ENCODE measurements at regions not wholly inside any gene's neighbourhood (a gene's known extent, or its start where the extent isn't known, plus 50 kb on each side); places are given as distances from the start of the nearest gene placed in this dataset.

GRCh38 chr15:58260205-58260724 lies 122.1 kb downstream of the AQP9 start:
- no peak overlapping the region for H3K4me3 ChIP-seq (replicated peaks; ENCODE audit: low read depth, low read length)
- TF ChIP-seq, protein P1, sequence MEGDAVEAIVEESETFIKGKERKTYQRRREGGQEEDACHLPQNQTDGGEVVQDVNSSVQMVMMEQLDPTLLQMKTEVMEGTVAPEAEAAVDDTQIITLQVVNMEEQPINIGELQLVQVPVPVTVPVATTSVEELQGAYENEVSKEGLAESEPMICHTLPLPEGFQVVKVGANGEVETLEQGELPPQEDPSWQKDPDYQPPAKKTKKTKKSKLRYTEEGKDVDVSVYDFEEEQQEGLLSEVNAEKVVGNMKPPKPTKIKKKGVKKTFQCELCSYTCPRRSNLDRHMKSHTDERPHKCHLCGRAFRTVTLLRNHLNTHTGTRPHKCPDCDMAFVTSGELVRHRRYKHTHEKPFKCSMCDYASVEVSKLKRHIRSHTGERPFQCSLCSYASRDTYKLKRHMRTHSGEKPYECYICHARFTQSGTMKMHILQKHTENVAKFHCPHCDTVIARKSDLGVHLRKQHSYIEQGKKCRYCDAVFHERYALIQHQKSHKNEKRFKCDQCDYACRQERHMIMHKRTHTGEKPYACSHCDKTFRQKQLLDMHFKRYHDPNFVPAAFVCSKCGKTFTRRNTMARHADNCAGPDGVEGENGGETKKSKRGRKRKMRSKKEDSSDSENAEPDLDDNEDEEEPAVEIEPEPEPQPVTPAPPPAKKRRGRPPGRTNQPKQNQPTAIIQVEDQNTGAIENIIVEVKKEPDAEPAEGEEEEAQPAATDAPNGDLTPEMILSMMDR (IDR thresholded peaks at IDR 0.05; ENCODE audit: low read depth, low read length, missing control alignments) = no peak
- DNase-seq (ENCODE audit: extremely low read depth, low read depth) = no peak

DNA sequence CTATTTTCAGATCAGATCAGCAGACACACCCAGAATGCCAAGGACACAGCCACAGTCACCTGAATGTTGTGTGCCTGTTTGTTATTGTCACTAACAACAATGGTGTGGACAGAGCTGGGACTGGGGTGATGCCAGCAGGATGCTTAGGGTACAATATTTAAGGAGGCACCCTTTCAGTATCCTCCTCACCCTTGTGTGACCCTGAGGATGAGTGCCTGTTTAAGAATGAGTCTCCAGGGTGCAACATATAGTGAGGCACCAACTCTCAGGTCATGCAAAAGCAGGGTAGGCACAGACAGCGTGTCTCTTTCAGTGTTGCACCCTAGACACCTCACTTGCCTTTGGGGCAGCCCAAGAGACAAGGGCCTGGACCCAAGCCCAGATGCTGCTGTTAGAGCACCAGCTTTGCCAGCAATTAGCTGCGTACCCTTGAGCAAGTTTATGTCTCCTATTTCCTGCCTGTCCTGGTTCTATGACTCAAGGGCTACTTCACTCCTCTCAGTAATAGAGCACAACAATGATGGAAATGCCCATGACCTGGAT lies 122.6 kb downstream of the AQP9 start:
- no peak for DNase-seq (ENCODE audit: extremely low read depth, low read depth)
- TF ChIP-seq, protein P1 (IDR thresholded peaks at IDR 0.05; ENCODE audit: low read depth, low read length, missing control alignments) = no peak
- H3K4me3 ChIP-seq (replicated peaks; ENCODE audit: low read depth, low read length) = no peak overlapping the region

DNA sequence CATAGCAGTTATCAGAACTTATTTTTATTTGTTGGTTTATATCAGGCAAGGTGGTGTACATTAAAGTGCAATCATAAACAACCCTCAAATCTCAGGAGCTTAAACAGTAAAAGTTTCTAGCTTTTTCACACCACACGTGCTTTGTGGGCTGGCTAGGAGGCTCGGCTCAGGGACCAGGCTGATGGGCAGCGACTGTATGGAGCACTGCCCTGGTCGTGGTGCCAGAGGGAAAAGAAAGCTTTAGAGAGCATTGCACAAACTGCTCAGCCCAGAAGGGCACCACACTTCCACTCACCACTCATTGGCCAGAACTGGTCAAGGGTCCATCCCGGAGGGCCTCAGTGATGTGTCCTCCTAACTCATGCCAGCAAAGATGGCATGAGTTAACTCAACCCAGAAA lies 123.2 kb downstream of the AQP9 start:
- TF ChIP-seq, protein P1 (IDR thresholded peaks at IDR 0.05; ENCODE audit: low read depth, low read length, missing control alignments) = no peak
- H3K4me3 ChIP-seq (replicated peaks; ENCODE audit: low read depth, low read length) = no peak overlapping the region
- no peak for DNase-seq (ENCODE audit: extremely low read depth, low read depth)

GRCh38 chr15:58264053-58264971 lies 126.1 kb downstream of the AQP9 start:
- DNase-seq (ENCODE audit: extremely low read depth, low read depth) = no peak
- H3K4me3 ChIP-seq (replicated peaks; ENCODE audit: low read depth, low read length) = no peak overlapping the region
- TF ChIP-seq, protein P1 (IDR thresholded peaks at IDR 0.05; ENCODE audit: low read depth, low read length, missing control alignments) = no peak

DNA sequence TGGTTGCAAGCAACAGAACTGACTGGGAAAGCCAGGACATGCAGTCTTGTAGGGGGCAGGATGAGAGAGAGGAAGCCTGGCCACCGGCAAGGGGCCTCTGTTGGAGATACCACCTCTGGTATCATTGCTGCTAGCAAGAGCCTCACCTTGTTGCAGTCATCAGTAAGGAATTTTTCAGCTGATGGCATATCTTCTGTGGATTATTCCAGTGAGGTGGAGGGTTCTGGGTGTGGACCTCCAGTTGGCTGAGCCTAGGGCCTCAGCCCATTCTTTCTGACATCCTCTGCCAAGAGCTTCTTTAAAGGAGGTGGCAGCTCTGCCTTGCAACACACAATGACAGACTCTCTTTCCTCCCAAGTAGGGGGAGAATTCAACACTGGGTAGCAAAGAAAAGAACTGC lies 128.9 kb downstream of the AQP9 start:
- TF ChIP-seq, protein P1 (IDR thresholded peaks at IDR 0.05; ENCODE audit: low read depth, low read length, missing control alignments) = no peak
- no peak overlapping the region for H3K4me3 ChIP-seq (replicated peaks; ENCODE audit: low read depth, low read length)
- DNase-seq (ENCODE audit: extremely low read depth, low read depth) = no peak

- DNase-seq (ENCODE audit: extremely low read depth, low read depth) = no peak
- TF ChIP-seq, protein P1 (IDR thresholded peaks at IDR 0.05; ENCODE audit: low read depth, low read length, missing control alignments) = no peak
- no peak overlapping the region for H3K4me3 ChIP-seq (replicated peaks; ENCODE audit: low read depth, low read length)
These were observed 130.6 kb downstream of the AQP9 start for GRCh38 chr15:58268746-58269267.

All from HFF-Myc (cell line).